Esophagus squamous epithelium (tissue), 4 donors: ENCODE measurements at regions not wholly inside any gene's neighbourhood (a gene's known extent, or its start where the extent isn't known, plus 50 kb on each side); places are given as distances from the start of the nearest gene placed in this dataset.

Experiments used
- POLR2A ChIP-seq, 4 donors: fragments of 450-650 bp; IDR thresholded peaks; one replicate each; pipeline ENCODE4 v1.6.1; 2017; ENCODE audit warnings: antibody characterized with exemption in 4 of 4, mild to moderate bottlenecking in 4 of 4, moderate library complexity in 3 of 4
- TF ChIP-seq, protein P1 (sequence below), 6 experiments: fragments of 450-650 bp in 4 of 6; fragments of 200-600 bp in 2 of 6; sonication (generic) in 2 of 6; IDR thresholded peaks; one replicate each; pipeline ENCODE4 v1.5.1; 2016 to 2019; ENCODE audit warnings: antibody characterized with exemption in 6 of 6, mild to moderate bottlenecking in 4 of 6, moderate library complexity in 4 of 6

DNA sequence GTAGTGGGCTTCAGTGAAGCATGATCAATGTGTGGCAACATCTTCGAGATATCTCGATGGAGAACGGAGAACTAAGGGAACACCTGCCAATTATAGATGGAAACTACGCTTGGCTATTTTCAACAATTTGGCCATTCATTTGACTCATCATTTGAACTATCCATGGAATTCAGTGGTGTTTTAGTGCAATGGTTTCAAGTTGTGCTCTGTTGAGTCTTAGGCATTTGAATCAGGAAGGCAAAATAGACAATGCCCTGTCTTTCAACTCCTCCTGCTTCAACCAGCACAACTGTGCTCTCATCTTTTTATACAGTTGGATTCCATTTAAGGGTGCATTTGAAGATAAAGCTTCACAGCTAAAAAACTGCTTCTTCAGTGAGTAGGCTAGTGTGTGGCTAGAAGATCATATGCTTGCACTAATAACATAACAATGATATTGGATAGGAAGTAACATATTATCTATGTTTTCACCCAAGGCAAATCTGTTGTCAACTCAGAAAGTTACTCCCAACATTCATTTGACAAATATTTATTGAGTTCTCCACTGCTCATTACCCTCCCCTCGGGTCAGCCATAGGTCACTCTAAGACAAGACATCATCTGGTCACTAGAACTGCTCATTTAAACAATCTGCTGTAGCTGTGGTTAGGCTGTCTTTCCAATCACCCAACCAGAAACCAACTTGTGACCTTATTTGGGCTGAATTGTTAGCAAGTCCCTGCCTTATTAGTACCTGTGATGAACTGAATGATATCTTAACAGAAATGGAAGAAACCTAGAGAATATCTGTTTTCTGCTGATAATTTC, 314.1 kb upstream of the SP4 start:
- TF ChIP-seq, protein P1, sequence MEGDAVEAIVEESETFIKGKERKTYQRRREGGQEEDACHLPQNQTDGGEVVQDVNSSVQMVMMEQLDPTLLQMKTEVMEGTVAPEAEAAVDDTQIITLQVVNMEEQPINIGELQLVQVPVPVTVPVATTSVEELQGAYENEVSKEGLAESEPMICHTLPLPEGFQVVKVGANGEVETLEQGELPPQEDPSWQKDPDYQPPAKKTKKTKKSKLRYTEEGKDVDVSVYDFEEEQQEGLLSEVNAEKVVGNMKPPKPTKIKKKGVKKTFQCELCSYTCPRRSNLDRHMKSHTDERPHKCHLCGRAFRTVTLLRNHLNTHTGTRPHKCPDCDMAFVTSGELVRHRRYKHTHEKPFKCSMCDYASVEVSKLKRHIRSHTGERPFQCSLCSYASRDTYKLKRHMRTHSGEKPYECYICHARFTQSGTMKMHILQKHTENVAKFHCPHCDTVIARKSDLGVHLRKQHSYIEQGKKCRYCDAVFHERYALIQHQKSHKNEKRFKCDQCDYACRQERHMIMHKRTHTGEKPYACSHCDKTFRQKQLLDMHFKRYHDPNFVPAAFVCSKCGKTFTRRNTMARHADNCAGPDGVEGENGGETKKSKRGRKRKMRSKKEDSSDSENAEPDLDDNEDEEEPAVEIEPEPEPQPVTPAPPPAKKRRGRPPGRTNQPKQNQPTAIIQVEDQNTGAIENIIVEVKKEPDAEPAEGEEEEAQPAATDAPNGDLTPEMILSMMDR (IDR thresholded peaks at IDR 0.05) = no peak
- TF ChIP-seq POLR2A (IDR thresholded peaks at IDR 0.05) = no peak
